ENCODE measurements at regions not wholly inside any gene's neighbourhood (a gene's known extent, or its start where the extent isn't known, plus 50 kb on each side); places are given as distances from the start of the nearest gene placed in this dataset.
"Not testable (repeated sequence)": the region's sequence is repeated elsewhere in the genome, so short reads cannot be mapped to it uniquely, and the experiment has no call there.

DNA sequence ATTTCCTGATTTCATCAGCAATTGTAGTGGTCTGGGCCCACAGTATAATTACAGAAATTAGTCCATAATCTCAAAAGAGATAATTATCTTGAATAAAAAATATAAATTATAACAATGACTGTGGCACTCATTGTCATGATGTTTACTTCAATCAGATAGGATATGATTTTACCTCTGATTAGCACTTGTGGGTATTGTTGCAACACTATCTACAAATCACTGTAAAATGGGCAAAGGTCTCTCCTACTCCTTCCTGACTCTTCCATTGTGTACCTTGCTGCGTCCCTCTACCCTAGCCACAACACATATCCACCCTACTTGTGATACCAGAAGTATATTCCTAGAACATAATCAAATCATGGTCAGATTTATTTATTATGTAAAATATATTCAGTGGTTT, 200.9 kb upstream of the TRIB2 start:
- DNase-seq = no peak

DNA sequence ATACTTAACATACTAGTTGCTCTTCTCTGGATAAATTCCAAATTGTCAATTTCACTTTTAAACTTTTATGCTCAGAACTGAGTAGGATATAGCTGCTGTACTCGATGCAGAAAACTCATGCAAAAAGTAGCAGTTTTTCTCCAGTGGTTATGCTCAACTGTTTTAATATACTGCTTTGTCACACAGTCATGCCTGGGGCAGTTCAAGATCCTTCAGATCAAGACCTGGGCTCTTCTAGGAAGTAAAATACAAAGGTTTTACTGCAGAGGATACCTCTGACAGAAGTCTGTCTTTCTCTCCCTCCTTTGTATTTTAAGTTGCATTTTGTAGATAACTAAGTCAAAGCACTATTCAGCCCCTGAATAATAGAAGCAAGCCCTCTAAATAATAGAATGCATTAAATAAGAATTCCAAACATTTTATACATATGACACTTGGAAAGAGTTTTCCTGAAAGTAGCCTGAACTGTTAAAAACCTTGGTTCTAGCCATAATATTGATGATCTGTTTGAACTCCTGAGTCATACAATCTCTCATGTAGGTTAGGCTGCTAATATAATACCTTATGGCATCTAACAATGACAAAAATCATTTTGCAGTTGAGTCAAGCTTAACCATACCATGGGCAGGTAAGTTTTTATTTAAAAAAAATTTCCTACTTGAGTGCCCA, 183.3 kb upstream of the TRIB2 start:
- DNase-seq = no peak

DNA sequence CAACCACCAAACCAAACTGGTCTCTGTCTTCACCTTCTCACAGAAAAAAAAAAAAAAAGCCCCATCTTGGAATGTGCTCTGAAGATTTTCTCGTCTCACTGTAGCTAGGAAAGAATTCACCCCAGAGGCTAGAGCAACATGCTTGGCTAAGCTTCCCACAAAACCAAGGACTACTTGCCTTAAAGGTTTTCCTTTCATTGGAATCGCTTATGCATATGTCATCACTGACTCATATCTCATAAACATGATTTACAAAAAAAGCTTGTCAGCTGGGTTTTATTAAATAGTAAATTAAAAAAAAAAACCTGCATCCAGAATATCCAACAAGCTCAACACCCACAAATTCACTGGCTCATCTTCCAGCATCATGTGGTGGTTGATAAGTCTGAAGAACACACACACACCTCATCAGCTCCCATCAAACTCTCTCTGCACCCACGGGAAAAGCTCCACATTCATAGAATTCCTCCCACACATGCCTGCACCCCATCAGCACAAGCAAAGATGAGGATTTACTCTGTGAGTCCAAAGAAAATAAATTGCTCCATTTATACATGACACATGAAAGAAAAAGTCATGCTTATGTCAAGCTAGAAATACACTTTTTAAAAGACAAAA, 182.0 kb upstream of the TRIB2 start:
- DNase-seq = no peak

- DNase-seq = no peak
Measured at GRCh38 chr2:12536976-12537375, 179.8 kb upstream of the TRIB2 start.

DNA sequence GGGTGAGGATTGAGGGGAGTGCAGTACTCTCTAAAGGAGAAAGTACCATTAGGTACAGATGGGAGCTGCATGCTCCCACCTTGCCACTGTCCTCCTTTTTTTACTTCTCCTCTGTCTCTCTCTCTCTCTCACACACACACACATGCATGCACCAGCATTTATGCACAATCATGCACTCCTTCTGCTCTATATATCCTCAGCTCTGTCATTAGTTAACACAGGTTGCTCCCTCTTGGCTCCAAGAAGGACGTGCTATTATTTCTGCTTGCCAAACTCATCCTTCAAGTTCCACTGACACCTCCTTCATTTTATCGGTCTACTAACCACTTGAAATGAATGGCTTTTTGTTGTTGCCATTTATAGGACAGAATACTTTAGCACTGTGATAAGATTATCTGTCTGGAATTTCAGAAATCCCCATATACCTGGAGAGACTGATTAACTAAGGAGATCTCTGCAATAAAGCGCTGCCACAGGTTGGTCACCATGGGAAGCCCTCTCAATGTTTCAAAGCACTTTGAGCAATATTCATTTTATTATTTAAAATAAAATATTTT, 178.5 kb upstream of the TRIB2 start:
- no peak for DNase-seq

DNA sequence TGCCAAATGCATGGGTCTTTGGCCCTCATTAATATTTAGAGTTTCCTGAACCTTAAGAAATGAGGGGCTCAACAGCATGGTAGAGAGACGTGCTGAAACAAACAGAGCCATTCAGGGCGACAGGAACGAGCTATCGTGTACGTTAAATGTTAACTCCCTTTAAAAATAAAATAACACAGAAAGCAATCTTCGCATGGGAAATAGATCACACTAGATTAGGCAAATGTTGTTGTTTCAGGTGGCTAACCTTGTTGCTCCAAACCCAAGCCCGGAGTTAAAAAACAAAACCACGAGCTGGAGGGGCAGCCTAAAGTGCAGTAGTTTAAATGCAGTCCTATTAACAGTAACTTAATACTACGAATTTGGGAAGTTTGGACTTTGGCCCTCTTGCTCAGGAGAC, 177.4 kb upstream of the TRIB2 start:
- DNase-seq = no peak

GRCh38 chr2:12539776-12540562, 176.8 kb upstream of the TRIB2 start:
- no peak for DNase-seq

DNA sequence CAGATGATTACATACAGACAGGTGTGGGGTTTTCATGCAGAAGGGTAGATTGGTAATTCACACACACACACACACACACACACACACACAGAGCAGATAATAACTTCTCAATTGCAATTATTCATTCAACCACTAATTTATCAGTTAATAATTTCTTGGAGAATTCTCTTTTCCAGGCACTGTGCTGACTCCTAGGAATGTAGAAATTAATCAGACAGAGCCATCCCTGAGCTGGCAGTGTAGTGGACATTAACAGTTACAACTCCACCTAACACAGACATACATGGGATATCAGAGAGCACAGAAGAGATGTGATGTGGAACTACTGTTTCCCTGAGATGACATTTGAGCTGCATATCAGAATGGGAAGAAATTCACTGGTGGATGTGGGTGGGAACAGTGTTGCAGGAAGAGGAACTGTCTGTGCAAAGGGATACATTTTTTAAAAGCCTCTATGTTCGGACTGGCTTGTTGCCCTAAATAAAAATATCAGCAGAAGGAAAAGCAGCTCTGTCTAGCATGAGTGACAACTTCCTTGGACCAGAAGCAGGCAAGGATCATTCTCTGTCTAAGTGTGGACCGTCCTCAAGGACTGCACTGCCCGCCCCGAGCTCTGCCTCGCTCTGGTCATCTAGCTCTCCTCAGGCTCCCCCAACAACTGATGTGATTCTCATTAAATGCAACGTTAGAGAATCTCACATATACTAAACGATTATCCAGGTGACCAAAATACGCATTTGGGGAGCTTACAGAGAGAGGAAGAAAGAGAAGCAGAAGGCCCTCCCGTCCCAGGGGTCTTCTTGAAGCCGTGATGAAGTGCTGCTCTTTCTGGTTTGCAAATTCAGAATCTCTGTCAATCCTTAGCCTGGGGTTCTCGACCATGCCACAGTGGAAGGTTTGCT, 173.4 kb upstream of the TRIB2 start:
- peak in 2 of 3 donors; percentile 16 to 26 for DNase-seq

DNA sequence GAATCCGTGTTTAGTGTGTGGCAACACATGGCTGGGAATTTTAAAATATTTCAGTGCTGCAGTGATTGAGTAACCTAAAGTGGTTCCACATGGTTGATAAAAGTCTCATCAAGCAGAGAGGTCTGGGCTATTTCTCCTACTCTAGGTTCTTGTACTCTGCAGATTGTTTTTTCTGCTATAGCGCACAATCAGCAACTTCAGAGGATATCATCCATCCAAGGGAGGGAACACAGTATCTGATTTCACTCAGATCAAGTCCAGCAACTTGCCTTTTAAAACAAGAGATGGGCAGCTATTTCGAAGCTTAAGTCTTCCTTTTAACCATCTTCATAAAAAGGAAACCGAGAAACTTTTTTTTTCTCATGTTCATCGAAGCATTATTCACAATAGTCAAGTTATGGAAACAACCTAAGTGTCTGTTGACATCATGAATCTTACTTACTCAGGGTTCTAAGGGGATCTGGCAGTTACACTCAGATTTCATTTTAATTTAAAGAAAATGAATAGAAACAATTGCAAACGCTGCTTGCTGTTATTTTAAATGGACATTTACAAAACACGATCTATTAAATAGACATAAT, 172.7 kb upstream of the TRIB2 start:
- DNase-seq = no peak

GRCh38 chr2:12547566-12548170, 169.1 kb upstream of the TRIB2 start:
- DNase-seq = no peak

GRCh38 chr2:12548906-12549305, 167.8 kb upstream of the TRIB2 start:
- no peak for DNase-seq

DNA sequence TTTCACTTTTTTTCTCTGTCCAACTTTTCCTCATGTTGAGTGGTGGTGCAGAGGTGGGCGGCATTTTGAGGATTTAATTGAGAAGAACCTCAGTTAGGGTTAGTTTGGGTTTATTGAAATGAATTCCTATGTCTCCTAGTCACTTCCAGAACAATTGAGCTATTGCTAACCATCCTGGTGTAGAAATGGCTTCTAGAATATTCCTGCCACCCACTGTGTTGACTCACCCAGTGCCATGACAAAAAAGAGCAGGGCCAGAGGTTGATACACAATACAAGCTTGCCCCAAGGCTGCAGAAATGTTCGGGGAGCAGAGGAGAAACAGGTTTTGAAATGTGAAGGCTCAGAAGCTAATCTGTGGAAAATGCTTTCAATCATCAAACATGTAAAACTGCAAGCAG, 167.1 kb upstream of the TRIB2 start:
- peak; percentile 34 to 60 (median 58) for DNase-seq

- peak in 1 of 3 donors; percentile 32 for DNase-seq
Measured at GRCh38 chr2:12552092-12552491, 164.6 kb upstream of the TRIB2 start.

DNA sequence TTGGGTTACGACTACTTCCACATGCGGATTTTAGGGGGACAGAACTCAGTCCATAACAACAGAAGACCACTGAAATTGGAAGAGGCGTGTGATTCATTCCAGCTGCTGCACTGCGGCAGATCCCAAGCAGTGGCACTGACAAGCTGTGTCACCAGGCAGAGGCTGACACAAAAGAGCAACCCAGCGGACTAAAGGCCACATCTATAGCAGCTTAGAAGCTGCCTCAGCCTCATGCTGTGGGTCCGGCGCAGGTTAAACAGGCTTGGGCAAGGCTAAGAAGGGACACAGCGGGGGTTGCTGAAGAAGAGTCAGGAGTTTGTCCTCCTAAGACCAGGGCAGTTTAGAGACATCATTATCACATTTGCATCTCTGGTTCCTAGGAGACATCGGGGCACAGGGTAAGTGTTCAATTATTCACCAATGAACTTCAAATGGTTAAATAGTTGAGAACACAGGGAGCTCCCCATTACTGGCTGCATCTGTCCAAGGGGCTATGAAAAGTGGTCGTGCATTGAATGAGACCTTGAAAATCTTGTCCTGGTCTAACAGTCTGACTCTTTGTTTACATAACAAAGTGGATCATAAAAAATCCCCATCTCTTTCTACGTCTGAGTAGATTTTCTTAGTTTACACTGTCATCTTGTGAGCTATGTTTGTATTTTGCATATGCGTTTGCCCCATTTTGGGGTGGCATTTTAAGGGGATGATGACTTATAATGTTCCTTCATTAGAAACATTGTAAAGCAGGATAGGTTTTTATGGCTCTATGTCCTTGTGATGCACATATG, 162.3 kb upstream of the TRIB2 start:
- DNase-seq = no peak

GRCh38 chr2:12555012-12555645, 161.6 kb upstream of the TRIB2 start:
- DNase-seq = peak; percentile 8 to 57 (median 55)

DNA sequence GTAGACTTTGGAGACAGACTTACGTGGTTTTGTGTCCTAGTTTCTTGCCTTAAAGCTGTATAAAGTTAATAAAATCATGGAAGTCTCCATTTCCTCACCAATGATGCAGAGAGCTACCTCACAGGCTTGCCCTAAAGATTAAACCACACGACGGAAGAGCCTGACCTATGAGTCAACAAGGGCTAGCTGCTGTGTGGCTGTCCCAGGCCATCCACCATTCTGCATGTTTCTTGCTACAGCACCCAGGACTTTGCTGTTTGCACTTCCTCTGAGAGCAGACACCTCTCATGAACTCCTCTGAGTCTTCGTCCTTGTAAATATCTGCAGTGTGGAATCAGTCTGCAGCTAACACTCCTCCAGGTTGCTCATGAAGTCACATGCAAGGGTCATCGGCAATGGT, 160.0 kb upstream of the TRIB2 start:
- DNase-seq = peak; percentile 46 to 73 (median 65)

DNA sequence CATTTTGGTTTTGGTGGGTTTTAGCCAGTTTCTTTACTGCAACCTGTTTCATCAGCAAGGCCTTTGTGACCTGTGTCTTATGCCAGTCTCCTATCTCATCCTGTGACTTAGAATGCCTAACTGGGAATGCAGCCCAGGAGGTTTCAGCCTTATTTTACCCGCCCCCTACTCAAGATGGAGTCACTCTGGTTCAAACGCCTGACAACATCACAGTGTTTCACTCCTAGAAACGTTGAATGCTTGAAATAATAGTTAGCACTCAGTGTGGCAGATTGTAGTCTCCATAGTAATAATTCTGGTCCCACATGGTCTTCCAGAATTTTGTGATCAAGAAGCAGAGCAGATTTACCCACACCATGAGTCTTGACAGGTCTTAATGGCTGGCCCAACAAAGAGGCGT, 159.0 kb upstream of the TRIB2 start:
- DNase-seq = no peak

- DNase-seq = no peak
Measured at GRCh38 chr2:12558519-12558918, 158.2 kb upstream of the TRIB2 start.

DNA sequence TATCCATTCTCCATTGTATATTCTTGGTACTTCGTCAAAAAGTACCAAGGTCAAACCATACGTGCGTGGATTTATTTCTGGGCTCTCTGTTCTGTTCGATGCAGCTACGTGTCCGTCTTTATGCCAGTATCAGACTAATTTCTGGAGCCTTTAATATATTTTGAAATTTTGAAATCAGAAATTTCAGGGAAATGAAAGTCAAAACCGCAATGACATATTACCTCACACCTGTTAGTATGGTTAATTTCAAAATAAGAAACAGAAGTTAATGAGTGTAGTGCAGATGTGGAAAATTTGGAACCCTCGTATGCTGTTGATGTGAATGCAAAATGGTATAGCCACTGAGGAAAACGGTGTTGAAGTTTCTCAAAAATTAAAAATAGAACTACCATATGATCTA, 156.1 kb upstream of the TRIB2 start:
- no peak for DNase-seq

GRCh38 chr2:12567411-12567810, 149.3 kb upstream of the TRIB2 start:
- DNase-seq = no peak

- not testable (repeated sequence) for DNase-seq
Measured at GRCh38 chr2:12569510-12569909, 147.2 kb upstream of the TRIB2 start.

Data from suppressor macrophage treated with lipopolysaccharide for 1 hour (primary cell).